Heart left ventricle (tissue), 16 donors: ENCODE measurements at regions not wholly inside any gene's neighbourhood (a gene's known extent, or its start where the extent isn't known, plus 50 kb on each side); places are given as distances from the start of the nearest gene placed in this dataset.
"Not testable (repeated sequence)": the region's sequence is repeated elsewhere in the genome, so short reads cannot be mapped to it uniquely, and the experiment has no call there.

Experiments used
- ATAC-seq, 4 donors: fragments of 200-7000 bp; cut with Tn5 transposase; one replicate each; pipeline ENCODE4 v1.9.1; 2020 to 2022; ENCODE audit warnings: moderate library complexity in 4 of 4, mild to moderate bottlenecking in 3 of 4, moderate number of reproducible peaks in 1 of 4
- DNase-seq, 5 donors: peaks; one replicate each; pipeline ENCODE4 v3.0.0-alpha.2; 2020
- H3K27ac ChIP-seq, 12 donors: fragments of 200-600 bp; sonication (generic) in 4 of 12; one replicate each; pipeline versions ENCODE4 v1.5.0 to v1.8.0; 2016 to 2022; ENCODE audit warnings: mild to moderate bottlenecking in 2 of 12
- H3K27me3 ChIP-seq, 9 donors: fragments of 200-600 bp; sonication (generic) in 2 of 9; one replicate each; pipeline versions ENCODE4 v1.5.1 to v1.8.0; 2016 to 2022; ENCODE audit warnings: mild to moderate bottlenecking in 3 of 9
- H3K36me3 ChIP-seq, 9 donors: fragments of 200-600 bp; sonication (generic) in 2 of 9; one replicate each; pipeline versions ENCODE4 v1.5.0 to v1.8.0; 2018 to 2022; ENCODE audit warnings: mild to moderate bottlenecking in 2 of 9
- H3K4me1 ChIP-seq, 12 donors: fragments of 200-600 bp; sonication (generic) in 4 of 12; one replicate each; pipeline versions ENCODE4 v1.5.0 to v1.8.0; 2016 to 2022; ENCODE audit warnings: mild to moderate bottlenecking in 3 of 12
- H3K4me3 ChIP-seq, 12 donors: fragments of 200-600 bp; sonication (generic) in 4 of 12; one replicate each; pipeline versions ENCODE4 v1.5.0 to v1.8.0; 2017 to 2022; ENCODE audit warnings: mild to moderate bottlenecking in 9 of 12, moderate library complexity in 4 of 12
- H3K9me3 ChIP-seq, 12 donors: fragments of 200-600 bp; sonication (generic) in 4 of 12; one replicate each; pipeline versions ENCODE4 v1.5.0 to v1.8.0; 2016 to 2022; ENCODE audit warnings: mild to moderate bottlenecking in 1 of 12
- CTCF ChIP-seq, 12 donors: fragments of 200-600 bp; sonication (generic) in 4 of 12; IDR thresholded peaks; one replicate each; pipeline versions ENCODE4 v1.5.0 to v1.8.0; 2018 to 2022; ENCODE audit warnings: antibody characterized with exemption in 12 of 12, mild to moderate bottlenecking in 5 of 12
- POLR2A ChIP-seq, 2 donors: fragments of 450-650 bp; IDR thresholded peaks; one replicate each; pipeline ENCODE4 v1.6.1; 2017; ENCODE audit warnings: antibody characterized with exemption in 2 of 2, mild to moderate bottlenecking in 2 of 2, moderate library complexity in 2 of 2
- WGBS, 4 donors: extraction: QIAGEN DNeasy Blood & Tissue Kit in 2 of 4; methylation state at CpG; one replicate each; pipeline versions ENCODE4 v1.1.5 to v1.1.7; 2013 to 2018; 5-methylcytosine and 5-hydroxymethylcytosine counted together
- intact Hi-C, 10 donors: fragments of 100-400 bp; cut with DNase I; formaldehyde crosslinking; loops; one replicate each; pipeline versions ENCODE4 v1.11.1 to v1.14.2; 2022
- donor health status: ischemic (EF 13 %, LVEDD 7.1; RV severe dilation, severe dysfunction).
- donor health status: healthy with polysubstance abuse.
- donor health status: DM: no; HTN: yes; CAD: no.
- donor health status: DM: no; HTN: no; CAD: no.
- donor health status: ischemic (EF 25% LVEDD 6.9; RV normal size, moderate dysfunction).
- donor health status: ischemic (EF 25% LVEDD 5.7; RV mildly dilated, moderate dysfunction).
- donor health status: healthy.
- donor health status: DM: yes; HTN: yes; CAD: no.
- donor health status: ischemic (EF 35%, LVEDD 5.7; RV mildly dilated, moderate dysfunction).
- donor health status: nonischemic (EF 11% LVEDD 7.7; RV severe dilation, severe dysfunction).
- donor health status: DM: yes; HTN: yes; CAD: no.
- donor health status: PGD.
- donor health status: ischemic (EF 29% LVEDD 5.4; RV normal size, mild dysfunction).
- donor health status: nonischemic (EF 23%, LVEDD 6.1; RV moderate dilation, normal function).

GRCh38 chrY:7781501-7781900 lies 869.9 kb upstream of the AMELY start:
- ATAC-seq (no peak), DNase-seq (no peak)
- intact Hi-C loops = no loop called here
- 96 to 98% methylated on average over 2 of the region's 2 CpGs; no CpG with 5 or more reads in 2 of the 4 donors for WGBS, 4 donors
- TF ChIP-seq POLR2A (IDR thresholded peaks at IDR 0.05) (no peak), CTCF (IDR thresholded peaks at IDR 0.05) (no peak)
- Histone ChIP-seq H3K9me3 (no peaks in the 10 kb centered on the region), H3K4me1 (no peaks in the 10 kb centered on the region), H3K36me3 (no peaks in the 10 kb centered on the region), H3K27me3 (no peaks in the 10 kb centered on the region), H3K27ac (no peak overlapping the region), H3K4me3 (no peak overlapping the region)

- H3K36me3 ChIP-seq, ATAC-seq, H3K4me1 ChIP-seq, H3K27ac ChIP-seq, intact Hi-C loops, DNase-seq, H3K9me3 ChIP-seq, H3K27me3 ChIP-seq, H3K4me3 ChIP-seq: not testable (repeated sequence)
- 81 to 85% methylated on average over 2 of the region's 2 CpGs; no CpG with 5 or more reads in 2 of the 4 donors for WGBS, 4 donors
These were observed 863.9 kb upstream of the AMELY start for GRCh38 chrY:7775436-7775835.

- no peak for DNase-seq
- TF ChIP-seq CTCF (IDR thresholded peaks at IDR 0.05) = no peak
- no peak for TF ChIP-seq POLR2A (IDR thresholded peaks at IDR 0.05)
These were observed 860.2 kb upstream of the AMELY start for GRCh38 chrY:7771771-7772170.

GRCh38 chrY:7769790-7770375 lies 858.3 kb upstream of the AMELY start:
- no peak for ATAC-seq
- intact Hi-C loops = no loop called here
- H3K27ac ChIP-seq = no peak overlapping the region
- no peak for TF ChIP-seq POLR2A (IDR thresholded peaks at IDR 0.05)
- TF ChIP-seq CTCF (IDR thresholded peaks at IDR 0.05) = no peak
- no peaks in the 10 kb centered on the region for H3K4me1 ChIP-seq
- H3K27me3 ChIP-seq = no peaks in the 10 kb centered on the region
- H3K36me3 ChIP-seq = no peaks in the 10 kb centered on the region
- H3K4me3 ChIP-seq = no peak overlapping the region
- 96 to 97% methylated on average over 1 of the region's 1 CpG; no CpG with 5 or more reads in 2 of the 4 donors for WGBS, 4 donors
- no peak for DNase-seq
- H3K9me3 ChIP-seq = no peaks in the 10 kb centered on the region

More at GRCh38 chrY:7771771-7772170, 860.2 kb upstream of the AMELY start:
- no peaks in the 10 kb centered on the region for H3K27me3 ChIP-seq
- ATAC-seq = no peak
- no peak overlapping the region for H3K4me3 ChIP-seq
- H3K36me3 ChIP-seq = no peaks in the 10 kb centered on the region
- intact Hi-C loops = no loop called here
- no peaks in the 10 kb centered on the region for H3K4me1 ChIP-seq
- H3K9me3 ChIP-seq = no peaks in the 10 kb centered on the region
- H3K27ac ChIP-seq = no peak overlapping the region

- intact Hi-C loops = no loop called here
- Histone ChIP-seq H3K36me3 (no peaks in the 10 kb centered on the region), H3K9me3 (no peaks in the 10 kb centered on the region), H3K27ac (no peak overlapping the region), H3K27me3 (no peaks in the 10 kb centered on the region), H3K4me1 (no peaks in the 10 kb centered on the region), H3K4me3 (no peak overlapping the region)
- WGBS, 4 donors = 48 to 50% methylated on average over 1 of the region's 1 CpG; no CpG with 5 or more reads in 2 of the 4 donors
- ATAC-seq (no peak), DNase-seq (no peak)
- no peak for TF ChIP-seq POLR2A (IDR thresholded peaks at IDR 0.05)
- TF ChIP-seq CTCF (IDR thresholded peaks at IDR 0.05) = no peak
These were observed 857.3 kb upstream of the AMELY start for GRCh38 chrY:7768901-7769300.
